GM18508 (cell line): ENCODE measurements at regions not wholly inside any gene's neighbourhood (a gene's known extent, or its start where the extent isn't known, plus 50 kb on each side); places are given as distances from the start of the nearest gene placed in this dataset.
"Not testable (repeated sequence)": the region's sequence is repeated elsewhere in the genome, so short reads cannot be mapped to it uniquely, and the experiment has no call there.

Experiments
- ATAC-seq: cut with Tn5 transposase; IDR thresholded peaks from one replicate; pipeline ENCODE4 v1.9.1; 2021; ENCODE audit warnings: moderate number of reproducible peaks; ENCODE audit not compliant: insufficient read depth, unreplicated experiment

- ATAC-seq: no peak
Measured at GRCh38 chr5:158525663-158526062, 574.1 kb downstream of the EBF1 start.

- ATAC-seq: no peak
Measured at GRCh38 chr5:158524070-158524469, 575.6 kb downstream of the EBF1 start.

- no peak for ATAC-seq
Measured at GRCh38 chr5:158522776-158523175, 576.9 kb downstream of the EBF1 start.

- no peak for ATAC-seq
Measured at GRCh38 chr5:158521995-158522394, 577.7 kb downstream of the EBF1 start.

- ATAC-seq: no peak
Measured at GRCh38 chr5:158519433-158520021, 580.2 kb downstream of the EBF1 start.

- no peak for ATAC-seq
Measured at GRCh38 chr5:158516521-158516920, 583.2 kb downstream of the EBF1 start.

- ATAC-seq: no peak
Measured at GRCh38 chr5:158514986-158515359, 584.7 kb downstream of the EBF1 start.

- ATAC-seq: no peak
Measured at GRCh38 chr5:158514319-158514985, 585.3 kb downstream of the EBF1 start.

GRCh38 chr5:158513490-158514318, 586.0 kb downstream of the EBF1 start:
- no peak for ATAC-seq

GRCh38 chr5:158511454-158511853, 588.3 kb downstream of the EBF1 start:
- peak; percentile 78 for ATAC-seq

GRCh38 chr5:158510479-158510878, 589.2 kb downstream of the EBF1 start:
- ATAC-seq: no peak

GRCh38 chr5:158506648-158507047, 593.1 kb downstream of the EBF1 start:
- no peak for ATAC-seq

GRCh38 chr5:158502686-158503085, 597.0 kb downstream of the EBF1 start:
- no peak for ATAC-seq

GRCh38 chr5:158499892-158500418, 599.8 kb downstream of the EBF1 start:
- no peak for ATAC-seq

GRCh38 chr5:158499075-158499891, 600.4 kb downstream of the EBF1 start:
- no peak for ATAC-seq

GRCh38 chr5:158496624-158497023, 603.1 kb downstream of the EBF1 start:
- ATAC-seq: no peak

GRCh38 chr5:158494541-158494940, 605.2 kb downstream of the EBF1 start:
- no peak for ATAC-seq

- ATAC-seq: not testable (repeated sequence)
Measured at GRCh38 chr5:158494044-158494443, 605.7 kb downstream of the EBF1 start.

GRCh38 chr5:158492841-158493242, 606.9 kb downstream of the EBF1 start:
- ATAC-seq: no peak

GRCh38 chr5:158492136-158492535, 607.6 kb downstream of the EBF1 start:
- ATAC-seq: no peak
